ENCODE measurements at regions not wholly inside any gene's neighbourhood (a gene's known extent, or its start where the extent isn't known, plus 50 kb on each side); places are given as distances from the start of the nearest gene placed in this dataset.

- TF ChIP-seq CTCF (IDR thresholded peaks at IDR 0.05) (no peak), POLR2A (IDR thresholded peaks at IDR 0.05) (no peak)
Measured at GRCh38 chr2:234430871-234431270, 66.0 kb downstream of the ARL4C start.

GRCh38 chr2:234429265-234429664, 67.6 kb downstream of the ARL4C start:
- H3K27me3 ChIP-seq, result no peaks in the 10 kb centered on the region
- DNase-seq, result no peak
- intact Hi-C loops (cut with DNase I), result no loop called here
- 63 to 78% methylated on average over 3 to 5 of the region's 5 CpGs for WGBS, 2 donors
- TF ChIP-seq POLR2A (IDR thresholded peaks at IDR 0.05), result no peak
- TF ChIP-seq CTCF (IDR thresholded peaks at IDR 0.05), result no peak
- H3K27ac ChIP-seq, result no peak overlapping the region
- peaks cover 0 to 12% of the 10 kb centered on the region in 2 donors for H3K4me1 ChIP-seq
- H3K9me3 ChIP-seq, result no peaks in the 10 kb centered on the region
- no peak overlapping the region for H3K4me3 ChIP-seq (replicated peaks in 1 of 3)
- H3K36me3 ChIP-seq, result no peaks in the 10 kb centered on the region

More at GRCh38 chr2:234430871-234431270, 66.0 kb downstream of the ARL4C start:
- intact Hi-C loops (cut with DNase I), result no loop called here
- no peak for DNase-seq
- no peak overlapping the region for H3K27ac ChIP-seq
- no peaks in the 10 kb centered on the region for H3K9me3 ChIP-seq
- H3K36me3 ChIP-seq, result no peaks in the 10 kb centered on the region
- WGBS, 2 donors, result 70 to 75% methylated on average over 2 of the region's 2 CpGs
- no peaks in the 10 kb centered on the region for H3K27me3 ChIP-seq
- H3K4me3 ChIP-seq (replicated peaks in 1 of 3), result no peak overlapping the region
- peaks cover 0 to 12% of the 10 kb centered on the region in 2 donors for H3K4me1 ChIP-seq

- no peak for TF ChIP-seq CTCF (IDR thresholded peaks at IDR 0.05)
- TF ChIP-seq POLR2A (IDR thresholded peaks at IDR 0.05), result no peak
- no peaks in the 10 kb centered on the region for H3K27me3 ChIP-seq
- no peak overlapping the region for H3K27ac ChIP-seq
- peaks cover 0 to 12% of the 10 kb centered on the region in 2 donors for H3K4me1 ChIP-seq
- WGBS, 2 donors, result 47 to 52% methylated on average over 15 of the region's 15 CpGs
- H3K4me3 ChIP-seq (replicated peaks in 1 of 3), result no peak overlapping the region
- peak in 1 of 2 donors; percentile 27 for DNase-seq
- no peaks in the 10 kb centered on the region for H3K9me3 ChIP-seq
- intact Hi-C loops (cut with DNase I), result no loop called here
- H3K36me3 ChIP-seq, result no peaks in the 10 kb centered on the region
Measured at GRCh38 chr2:234427081-234428061, 69.5 kb downstream of the ARL4C start.

GRCh38 chr2:234426616-234427015, 70.3 kb downstream of the ARL4C start:
- Histone ChIP-seq H3K4me1 (peaks cover 0 to 12% of the 10 kb centered on the region in 2 donors), H3K36me3 (no peaks in the 10 kb centered on the region), H3K4me3 (replicated peaks in 1 of 3) (no peak overlapping the region), H3K9me3 (no peaks in the 10 kb centered on the region), H3K27me3 (no peaks in the 10 kb centered on the region), H3K27ac (no peak overlapping the region)
- WGBS, 2 donors, result 91 to 98% methylated on average over 4 of the region's 4 CpGs
- no peak for TF ChIP-seq CTCF (IDR thresholded peaks at IDR 0.05)
- TF ChIP-seq POLR2A (IDR thresholded peaks at IDR 0.05), result no peak
- DNase-seq, result no peak
- intact Hi-C loops (cut with DNase I), result no loop called here

Measured in thyroid gland (tissue), 4 donors.